ENCODE measurements at regions not wholly inside any gene's neighbourhood (a gene's known extent, or its start where the extent isn't known, plus 50 kb on each side); places are given as distances from the start of the nearest gene placed in this dataset.

GRCh38 chr18:54774981-54775665, 53.2 kb upstream of the RAB27B start:
- TF ChIP-seq, protein P1, sequence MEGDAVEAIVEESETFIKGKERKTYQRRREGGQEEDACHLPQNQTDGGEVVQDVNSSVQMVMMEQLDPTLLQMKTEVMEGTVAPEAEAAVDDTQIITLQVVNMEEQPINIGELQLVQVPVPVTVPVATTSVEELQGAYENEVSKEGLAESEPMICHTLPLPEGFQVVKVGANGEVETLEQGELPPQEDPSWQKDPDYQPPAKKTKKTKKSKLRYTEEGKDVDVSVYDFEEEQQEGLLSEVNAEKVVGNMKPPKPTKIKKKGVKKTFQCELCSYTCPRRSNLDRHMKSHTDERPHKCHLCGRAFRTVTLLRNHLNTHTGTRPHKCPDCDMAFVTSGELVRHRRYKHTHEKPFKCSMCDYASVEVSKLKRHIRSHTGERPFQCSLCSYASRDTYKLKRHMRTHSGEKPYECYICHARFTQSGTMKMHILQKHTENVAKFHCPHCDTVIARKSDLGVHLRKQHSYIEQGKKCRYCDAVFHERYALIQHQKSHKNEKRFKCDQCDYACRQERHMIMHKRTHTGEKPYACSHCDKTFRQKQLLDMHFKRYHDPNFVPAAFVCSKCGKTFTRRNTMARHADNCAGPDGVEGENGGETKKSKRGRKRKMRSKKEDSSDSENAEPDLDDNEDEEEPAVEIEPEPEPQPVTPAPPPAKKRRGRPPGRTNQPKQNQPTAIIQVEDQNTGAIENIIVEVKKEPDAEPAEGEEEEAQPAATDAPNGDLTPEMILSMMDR (IDR thresholded peaks at IDR 0.05; ENCODE audit: insufficient read depth, low read depth, low read length): no peak
- DNase-seq (ENCODE audit: low read depth): no peak
- no peak overlapping the region for H3K4me3 ChIP-seq (ENCODE audit: low read depth, low read length)

DNA sequence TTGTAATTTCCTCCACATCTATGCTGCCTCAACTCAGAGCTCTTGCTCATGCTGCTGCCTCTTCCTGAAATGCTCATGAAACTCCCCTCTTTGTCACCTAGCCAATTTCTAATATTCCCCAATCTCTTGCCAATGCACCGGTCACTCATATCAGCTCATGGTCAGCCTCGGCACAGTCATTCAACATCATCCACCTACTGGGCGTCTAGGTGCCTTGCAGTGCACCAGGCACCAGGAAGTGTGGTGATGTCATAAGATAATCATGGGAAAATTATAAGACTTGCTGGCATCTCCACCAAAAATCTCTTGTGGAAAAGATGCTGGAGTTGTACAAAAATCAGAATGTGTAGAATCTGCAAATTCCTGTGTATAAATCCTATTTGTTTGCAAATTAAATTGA, 52.6 kb upstream of the RAB27B start:
- DNase-seq (ENCODE audit: low read depth): peak; percentile 60
- H3K4me3 ChIP-seq (ENCODE audit: low read depth, low read length): no peak overlapping the region
- TF ChIP-seq, protein P1 (IDR thresholded peaks at IDR 0.05; ENCODE audit: insufficient read depth, low read depth, low read length): peak; percentile 50

- TF ChIP-seq, protein P1 (IDR thresholded peaks at IDR 0.05; ENCODE audit: insufficient read depth, low read depth, low read length): no peak
- H3K4me3 ChIP-seq (ENCODE audit: low read depth, low read length): no peak overlapping the region
- DNase-seq (ENCODE audit: low read depth): peak; percentile 99
These were observed 51.8 kb upstream of the RAB27B start for GRCh38 chr18:54776282-54776977.

DNA sequence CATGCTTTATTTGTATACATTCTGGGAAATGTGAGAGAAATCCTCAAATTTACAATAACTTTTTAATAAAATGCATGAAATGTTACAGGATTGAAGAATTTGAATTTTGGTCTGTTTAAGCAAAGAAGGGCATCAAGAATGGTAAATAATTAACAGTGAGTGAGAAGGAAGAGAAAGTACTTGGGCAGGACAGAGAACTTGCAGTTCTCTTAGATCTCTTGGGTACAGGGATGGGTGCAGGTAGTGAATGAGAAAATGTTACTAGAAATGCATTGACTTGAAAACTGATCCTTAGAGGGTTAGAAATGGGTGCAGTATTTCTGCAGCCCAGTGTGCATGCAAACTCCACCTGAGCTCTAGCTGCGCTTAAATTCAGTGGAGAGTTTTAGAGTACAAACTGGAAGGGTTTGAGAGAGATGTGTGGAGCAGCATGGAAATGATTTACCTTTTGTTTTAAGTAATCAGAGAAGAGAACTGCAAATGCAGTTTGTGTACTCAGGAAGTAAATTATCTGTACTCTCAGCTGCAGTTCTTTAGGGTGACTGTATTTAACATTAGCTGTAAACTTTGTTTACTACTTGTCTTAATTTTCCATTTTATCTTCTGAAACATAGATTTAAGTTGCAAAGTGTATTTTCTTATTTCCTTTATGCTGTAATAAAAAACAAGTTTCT, 51.0 kb upstream of the RAB27B start:
- no peak for DNase-seq (ENCODE audit: low read depth)
- no peak overlapping the region for H3K4me3 ChIP-seq (ENCODE audit: low read depth, low read length)
- TF ChIP-seq, protein P1 (IDR thresholded peaks at IDR 0.05; ENCODE audit: insufficient read depth, low read depth, low read length): no peak

DNA sequence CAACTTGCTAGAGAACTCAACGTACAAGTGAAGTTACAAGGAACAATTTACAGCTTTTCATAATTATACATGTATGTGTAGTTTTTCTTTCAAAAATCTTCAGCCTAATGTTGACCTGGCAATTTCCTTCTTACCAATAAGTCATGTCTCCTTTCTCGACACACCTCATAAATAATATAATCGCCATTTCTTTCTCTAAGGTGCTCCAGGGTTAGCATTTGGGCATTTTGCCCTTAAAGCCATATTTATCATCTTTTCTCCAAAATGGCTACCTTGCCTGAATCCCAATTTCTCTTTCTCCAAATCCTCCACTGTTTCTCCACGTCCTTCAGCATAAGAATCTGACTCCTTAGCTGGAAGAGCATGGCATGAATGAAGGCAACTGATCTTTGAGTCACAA, 50.3 kb upstream of the RAB27B start:
- no peak overlapping the region for H3K4me3 ChIP-seq (ENCODE audit: low read depth, low read length)
- DNase-seq (ENCODE audit: low read depth): no peak
- TF ChIP-seq, protein P1 (IDR thresholded peaks at IDR 0.05; ENCODE audit: insufficient read depth, low read depth, low read length): no peak
